ENCODE measurements at regions not wholly inside any gene's neighbourhood (a gene's known extent, or its start where the extent isn't known, plus 50 kb on each side); places are given as distances from the start of the nearest gene placed in this dataset.

GRCh38 chr1:232474826-232475225 is 155.1 kb downstream of the SIPA1L2 start:
- DNase-seq: peak; percentile 9

- no peak for DNase-seq
Measured at GRCh38 chr1:232473900-232474299, 156.0 kb downstream of the SIPA1L2 start.

GRCh38 chr1:232473324-232473723 is 156.6 kb downstream of the SIPA1L2 start:
- DNase-seq: peak; percentile 84

- DNase-seq: peak; percentile 79
Measured at GRCh38 chr1:232472485-232473041, 157.4 kb downstream of the SIPA1L2 start.

- DNase-seq: peak; percentile 6
Measured at GRCh38 chr1:232471250-232471649, 158.7 kb downstream of the SIPA1L2 start.

GRCh38 chr1:232470711-232471110 is 159.2 kb downstream of the SIPA1L2 start:
- no peak for DNase-seq

GRCh38 chr1:232468249-232468648 is 161.7 kb downstream of the SIPA1L2 start:
- no peak for DNase-seq

- DNase-seq: no peak
Measured at GRCh38 chr1:232467073-232467760, 162.7 kb downstream of the SIPA1L2 start.

- no peak for DNase-seq
Measured at GRCh38 chr1:232464325-232464724, 165.6 kb downstream of the SIPA1L2 start.

GRCh38 chr1:232463225-232463624 is 166.7 kb downstream of the SIPA1L2 start:
- DNase-seq: peak; percentile 54

GRCh38 chr1:232462213-232462612 is 167.7 kb downstream of the SIPA1L2 start:
- DNase-seq: peak; percentile 40

GRCh38 chr1:232459826-232460225 is 170.1 kb downstream of the SIPA1L2 start:
- peak; percentile 8 for DNase-seq

- DNase-seq: no peak
Measured at GRCh38 chr1:232459087-232459486, 170.8 kb downstream of the SIPA1L2 start.

GRCh38 chr1:232457595-232457994 is 172.3 kb downstream of the SIPA1L2 start:
- no peak for DNase-seq

- no peak for DNase-seq
Measured at GRCh38 chr1:232456714-232457113, 173.2 kb downstream of the SIPA1L2 start.

- DNase-seq: no peak
Measured at GRCh38 chr1:232454227-232454886, 175.6 kb downstream of the SIPA1L2 start.

GRCh38 chr1:232452736-232453440 is 177.0 kb downstream of the SIPA1L2 start:
- DNase-seq: no peak

- no peak for DNase-seq
Measured at GRCh38 chr1:232452117-232452516, 177.8 kb downstream of the SIPA1L2 start.

GRCh38 chr1:232451506-232451905 is 178.4 kb downstream of the SIPA1L2 start:
- no peak for DNase-seq

- DNase-seq: no peak
Measured at GRCh38 chr1:232450615-232451014, 179.3 kb downstream of the SIPA1L2 start.

GRCh38 chr1:232447125-232447524 is 182.8 kb downstream of the SIPA1L2 start:
- DNase-seq: no peak

GRCh38 chr1:232445361-232446106 is 184.4 kb downstream of the SIPA1L2 start:
- no peak for DNase-seq

GRCh38 chr1:232443372-232443771 is 186.6 kb downstream of the SIPA1L2 start:
- DNase-seq: no peak

All from fibroblast of skin of right biceps (primary cell).